SK-N-MC (cell line): ENCODE measurements at regions not wholly inside any gene's neighbourhood (a gene's known extent, or its start where the extent isn't known, plus 50 kb on each side); places are given as distances from the start of the nearest gene placed in this dataset.
"Not testable (repeated sequence)": the region's sequence is repeated elsewhere in the genome, so short reads cannot be mapped to it uniquely, and the experiment has no call there.

Experiments
- DNase-seq: peaks from one replicate; pipeline ENCODE4 v3.0.0-alpha.2; 2011; ENCODE audit warnings: low read depth, low spot score
- H3K27ac ChIP-seq: fragments of 200-600 bp; sonication (generic); 2 replicates; pipeline ENCODE4 v1.5.1; 2016; ENCODE audit warnings: mixed run types
- H3K36me3 ChIP-seq: fragments of 200-600 bp; sonication (generic); 2 replicates; pipeline ENCODE4 v1.6.1; 2017; ENCODE audit warnings: antibody characterized with exemption, low read length, mixed read lengths; ENCODE audit not compliant: insufficient read depth
- H3K4me3 ChIP-seq: fragments of 200-600 bp; sonication (generic); 2 replicates; pipeline ENCODE4 v1.5.1; 2016
- H3K9ac ChIP-seq: fragments of 200-600 bp; sonication (generic); 2 replicates; pipeline ENCODE4 v1.8.0; 2017; ENCODE audit warnings: mixed run types, mixed read lengths; ENCODE audit not compliant: insufficient read length
- H3K9me3 ChIP-seq: fragments of 200-600 bp; sonication (generic); 2 replicates; pipeline ENCODE4 v1.6.1; 2017; ENCODE audit warnings: low read depth, mild to moderate bottlenecking, antibody characterized with exemption, low read length, moderate library complexity, mixed read lengths
- EZH2 ChIP-seq: fragments of 200-600 bp; sonication (generic); IDR thresholded peaks from one replicate; pipeline ENCODE4 v1.6.1; 2017; ENCODE audit warnings: antibody characterized with exemption
- FOXP2 ChIP-seq: optimal IDR thresholded peaks from 2 replicates; pipeline ENCODE3; 2011; ENCODE audit warnings: mild to moderate bottlenecking, moderate library complexity; ENCODE audit not compliant: insufficient read depth; ENCODE audit errors: extremely low read length, control extremely low read depth
- POLR2AphosphoS5 ChIP-seq: IDR thresholded peaks from 2 replicates; pipeline ENCODE4 v1.6.1; 2012; ENCODE audit warnings: mild to moderate bottlenecking, low read depth, low read length, borderline replicate concordance

DNA sequence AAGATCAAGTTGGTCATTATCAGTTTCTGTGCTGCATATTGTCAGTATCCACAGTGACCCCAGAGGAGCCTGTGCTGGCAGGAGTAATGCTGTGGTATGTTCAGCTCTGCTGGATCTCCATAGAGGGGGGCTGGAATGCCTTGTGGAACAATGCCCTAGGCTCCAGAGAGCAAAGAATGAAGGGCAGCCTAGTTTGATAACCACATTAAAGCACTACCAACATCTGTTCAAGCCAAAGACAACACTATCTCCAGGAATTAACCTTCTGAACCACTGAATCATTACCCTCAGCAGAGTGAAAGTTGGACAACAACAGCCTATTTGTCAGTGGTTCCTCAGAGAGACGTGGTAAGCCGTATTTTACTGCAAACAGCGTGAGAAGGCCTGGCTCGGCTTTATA, 192.3 kb upstream of the CXorf66 start:
- TF ChIP-seq EZH2 (no peak), FOXP2 (no peak), POLR2AphosphoS5 (no peak)
- no peak overlapping the region for H3K27ac ChIP-seq
- no peaks in the 10 kb centered on the region for H3K9me3 ChIP-seq
- no peak overlapping the region for H3K9ac ChIP-seq
- no peaks in the 10 kb centered on the region for H3K36me3 ChIP-seq
- no peak overlapping the region for H3K4me3 ChIP-seq
- no peak for DNase-seq

DNA sequence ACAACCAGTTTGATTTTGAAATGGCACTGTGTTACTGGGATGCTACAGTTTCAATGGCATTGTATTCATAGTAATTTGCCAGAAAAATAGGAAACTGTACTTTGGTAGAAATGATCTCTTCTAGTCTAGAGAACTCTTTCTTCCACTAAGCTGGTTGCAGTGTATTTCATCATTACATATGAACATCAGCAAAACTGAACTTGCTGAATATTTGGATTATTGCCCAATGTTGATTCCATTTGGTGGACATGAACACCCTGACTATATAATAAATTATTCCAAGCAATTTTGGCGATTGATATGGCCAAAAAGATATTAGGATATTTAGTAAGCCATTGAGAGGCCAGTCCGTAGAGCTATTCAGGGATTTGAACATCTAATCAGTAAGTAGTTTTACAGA, 191.8 kb upstream of the CXorf66 start:
- no peaks in the 10 kb centered on the region for H3K9me3 ChIP-seq
- H3K27ac ChIP-seq = no peak overlapping the region
- no peaks in the 10 kb centered on the region for H3K36me3 ChIP-seq
- H3K9ac ChIP-seq = no peak overlapping the region
- no peak for TF ChIP-seq FOXP2
- H3K4me3 ChIP-seq = no peak overlapping the region
- DNase-seq = no peak

- no peaks in the 10 kb centered on the region for H3K36me3 ChIP-seq
- H3K9ac ChIP-seq = no peak overlapping the region
- no peak for DNase-seq
- no peak overlapping the region for H3K27ac ChIP-seq
- no peak for TF ChIP-seq FOXP2
- no peak for TF ChIP-seq EZH2
- TF ChIP-seq POLR2AphosphoS5 = no peak
- no peak overlapping the region for H3K4me3 ChIP-seq
- no peaks in the 10 kb centered on the region for H3K9me3 ChIP-seq
Measured at GRCh38 chrX:140151316-140151715, 186.0 kb upstream of the CXorf66 start.

- Histone ChIP-seq H3K4me3 (no peak overlapping the region), H3K9ac (no peak overlapping the region), H3K27ac (no peak overlapping the region), H3K36me3 (no peaks in the 10 kb centered on the region), H3K9me3 (no peaks in the 10 kb centered on the region)
- TF ChIP-seq FOXP2 = no peak
- no peak for TF ChIP-seq POLR2AphosphoS5
- TF ChIP-seq EZH2 = no peak
- no peak for DNase-seq
Measured at GRCh38 chrX:140149761-140150160, 184.4 kb upstream of the CXorf66 start.

GRCh38 chrX:140141444-140142029, 176.2 kb upstream of the CXorf66 start:
- H3K9ac ChIP-seq = no peak overlapping the region
- H3K4me3 ChIP-seq = no peak overlapping the region
- H3K9me3 ChIP-seq = no peaks in the 10 kb centered on the region
- DNase-seq = peak; percentile 10
- H3K36me3 ChIP-seq = no peaks in the 10 kb centered on the region
- no peak overlapping the region for H3K27ac ChIP-seq
- no peak for TF ChIP-seq EZH2
- no peak for TF ChIP-seq FOXP2
- TF ChIP-seq POLR2AphosphoS5 = no peak

DNA sequence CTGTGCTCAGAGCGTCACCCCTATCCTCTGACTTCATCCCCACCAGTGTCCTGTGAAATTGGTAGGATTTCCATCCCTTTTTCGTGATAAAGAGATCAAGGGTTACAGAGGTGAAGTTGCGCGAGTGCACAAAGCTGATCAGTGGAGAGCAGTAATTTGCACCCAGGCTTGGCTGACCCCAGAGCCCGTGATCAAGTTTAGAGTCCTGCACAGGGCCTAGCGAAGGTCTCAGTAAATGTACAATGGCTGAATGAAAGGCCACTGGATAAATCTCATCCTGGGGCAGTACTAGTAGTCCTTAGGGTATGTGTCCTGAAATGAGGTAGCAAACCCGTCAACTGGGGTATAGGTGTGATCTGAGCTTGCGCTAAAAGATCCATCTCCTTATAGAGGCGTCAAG, 173.2 kb upstream of the CXorf66 start:
- H3K4me3 ChIP-seq, DNase-seq, H3K27ac ChIP-seq, H3K9me3 ChIP-seq, H3K9ac ChIP-seq, H3K36me3 ChIP-seq: not testable (repeated sequence)

DNA sequence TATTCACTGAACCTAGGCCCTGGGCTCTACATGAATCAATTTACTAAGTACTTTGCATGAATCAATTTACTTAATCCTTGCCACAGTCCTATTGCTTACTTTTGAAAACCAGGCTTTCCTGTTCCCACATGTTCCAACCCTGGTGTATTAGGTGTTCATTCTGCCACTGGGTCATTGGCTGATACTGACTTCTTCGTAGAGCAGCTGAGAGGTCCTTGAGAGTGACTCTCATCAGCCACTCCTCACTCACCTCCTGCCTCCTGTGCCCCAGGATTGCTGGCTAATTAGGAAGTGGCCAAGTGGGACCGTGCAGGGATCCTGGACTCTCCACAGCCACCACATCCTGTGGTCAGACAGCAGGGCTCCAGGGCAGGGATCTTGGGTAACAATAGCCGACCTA, 172.7 kb upstream of the CXorf66 start:
- DNase-seq, H3K4me3 ChIP-seq, H3K36me3 ChIP-seq, H3K27ac ChIP-seq, H3K9me3 ChIP-seq, H3K9ac ChIP-seq: not testable (repeated sequence)

DNA sequence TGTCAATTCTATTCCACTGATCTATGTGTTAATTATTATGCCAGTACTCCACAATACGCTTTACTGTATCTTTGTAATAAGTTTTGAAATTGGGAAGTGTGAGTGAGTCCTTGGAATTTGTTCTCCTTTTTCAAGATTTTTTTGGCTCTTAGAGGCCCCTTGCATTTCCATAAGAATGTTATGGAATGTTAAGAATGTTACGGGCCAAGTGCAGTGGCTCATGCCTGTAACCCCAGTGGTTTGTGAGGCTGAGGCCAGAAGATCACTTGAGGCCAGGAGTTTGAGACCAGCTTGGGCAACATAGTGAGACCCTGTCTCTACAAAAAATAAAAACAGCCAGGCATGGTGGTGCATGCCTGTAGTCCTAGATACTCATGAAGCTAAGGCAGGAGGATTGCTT, 167.6 kb upstream of the CXorf66 start:
- TF ChIP-seq FOXP2 (no peak), EZH2 (no peak), POLR2AphosphoS5 (no peak)

DNA sequence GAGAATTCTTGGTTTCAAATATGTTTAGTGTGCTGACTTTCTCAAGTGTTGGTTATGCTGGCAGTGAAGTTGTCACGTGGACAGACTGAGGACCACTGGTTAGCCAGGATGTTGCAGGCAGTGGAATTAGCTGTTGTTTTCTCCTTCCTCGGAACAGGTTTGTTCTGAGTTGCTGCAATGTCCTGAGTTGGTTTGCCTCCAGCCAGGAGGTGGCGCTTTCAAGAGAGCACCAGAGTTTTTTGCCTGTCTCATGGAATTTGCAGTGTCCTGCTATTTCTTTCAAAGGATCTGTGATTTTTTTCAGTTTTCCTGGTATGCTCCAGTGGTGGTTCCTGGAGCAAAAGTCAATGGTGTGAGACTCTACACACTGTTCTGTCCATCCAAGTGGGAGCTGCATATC, 158.1 kb upstream of the CXorf66 start:
- no peaks in the 10 kb centered on the region for H3K36me3 ChIP-seq
- H3K9ac ChIP-seq = no peak overlapping the region
- no peak for DNase-seq
- TF ChIP-seq FOXP2 (no peak), EZH2 (no peak)
- H3K4me3 ChIP-seq = no peak overlapping the region
- no peak overlapping the region for H3K27ac ChIP-seq
- no peaks in the 10 kb centered on the region for H3K9me3 ChIP-seq

More for the DNA sequence above, 167.6 kb upstream of the CXorf66 start:
- Histone ChIP-seq H3K9ac (no peak overlapping the region), H3K9me3 (no peaks in the 10 kb centered on the region), H3K36me3 (no peaks in the 10 kb centered on the region), H3K4me3 (no peak overlapping the region), H3K27ac (no peak overlapping the region)
- no peak for DNase-seq

DNA sequence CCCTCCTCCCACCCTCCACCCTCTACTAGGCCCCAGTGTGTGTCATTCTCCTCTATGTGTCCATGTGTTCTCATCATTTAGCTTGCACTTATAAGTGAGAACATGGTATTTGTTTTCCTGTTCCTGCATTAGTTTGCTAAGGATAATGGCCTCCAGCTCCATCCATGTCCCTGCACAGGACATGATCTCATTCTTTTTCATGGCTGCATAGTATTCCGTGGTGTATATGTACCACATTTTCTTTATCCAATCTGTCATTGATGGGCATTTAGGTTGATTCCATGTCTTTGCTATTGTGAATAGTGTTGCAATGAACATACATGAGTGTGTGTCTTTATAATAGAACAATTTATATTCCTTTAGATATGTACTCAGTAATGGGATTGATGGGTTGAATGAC, 148.7 kb upstream of the CXorf66 start:
- H3K36me3 ChIP-seq, H3K9me3 ChIP-seq, H3K4me3 ChIP-seq, DNase-seq, H3K27ac ChIP-seq, H3K9ac ChIP-seq: not testable (repeated sequence)
